ENCODE measurements at regions not wholly inside any gene's neighbourhood (a gene's known extent, or its start where the extent isn't known, plus 50 kb on each side); places are given as distances from the start of the nearest gene placed in this dataset.

- TF ChIP-seq CTCF (IDR thresholded peaks at IDR 0.05) (no peak), POLR2A (IDR thresholded peaks at IDR 0.05) (no peak)
These were observed 357.1 kb downstream of the TCERG1L start for GRCh38 chr10:130954326-130954905.

Data from ovary (tissue), 3 donors.